Right lobe of liver (tissue), 4 donors: ENCODE measurements at regions not wholly inside any gene's neighbourhood (a gene's known extent, or its start where the extent isn't known, plus 50 kb on each side); places are given as distances from the start of the nearest gene placed in this dataset.

Experiments used
- POLR2A ChIP-seq: fragments of 450-650 bp; IDR thresholded peaks from one replicate; pipeline ENCODE4 v1.6.1; 2017; ENCODE audit warnings: antibody characterized with exemption, mild to moderate bottlenecking
- TF ChIP-seq, protein P1 (sequence below), 4 donors: fragments of 200-600 bp in 3 of 4; fragments of 450-650 bp in 1 of 4; IDR thresholded peaks; one replicate each; pipeline versions ENCODE4 v1.5.1 to v1.8.0; 2016 to 2022; ENCODE audit warnings: antibody characterized with exemption in 4 of 4, mild to moderate bottlenecking in 2 of 4
- donor health status: DM: no; HTN: no; CAD: no.
- donor health status: DM: no; HTN: no; CAD: no.
- donor health status: DM: no; HTN: yes; CAD: no.

DNA sequence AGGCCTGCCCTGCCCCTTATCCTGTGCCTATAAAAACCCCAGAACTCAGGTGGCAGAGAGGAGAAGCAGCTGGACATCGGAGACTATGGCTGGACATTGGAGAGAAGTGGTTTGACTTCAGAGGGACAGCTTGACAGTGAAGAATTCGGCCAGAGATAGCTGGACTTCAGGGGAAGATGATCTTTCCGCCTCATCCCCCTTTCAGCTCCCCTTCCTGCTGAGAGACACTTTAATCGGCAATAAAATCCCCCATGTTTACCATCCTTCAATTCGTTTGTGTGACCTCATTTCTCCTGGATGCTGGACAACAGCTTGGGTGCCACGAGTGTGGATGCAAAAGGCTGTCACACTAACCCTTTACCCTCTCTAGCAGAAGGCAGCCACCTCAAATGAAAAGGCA is 134.1 kb upstream of the TUT7 start:
- TF ChIP-seq, protein P1, sequence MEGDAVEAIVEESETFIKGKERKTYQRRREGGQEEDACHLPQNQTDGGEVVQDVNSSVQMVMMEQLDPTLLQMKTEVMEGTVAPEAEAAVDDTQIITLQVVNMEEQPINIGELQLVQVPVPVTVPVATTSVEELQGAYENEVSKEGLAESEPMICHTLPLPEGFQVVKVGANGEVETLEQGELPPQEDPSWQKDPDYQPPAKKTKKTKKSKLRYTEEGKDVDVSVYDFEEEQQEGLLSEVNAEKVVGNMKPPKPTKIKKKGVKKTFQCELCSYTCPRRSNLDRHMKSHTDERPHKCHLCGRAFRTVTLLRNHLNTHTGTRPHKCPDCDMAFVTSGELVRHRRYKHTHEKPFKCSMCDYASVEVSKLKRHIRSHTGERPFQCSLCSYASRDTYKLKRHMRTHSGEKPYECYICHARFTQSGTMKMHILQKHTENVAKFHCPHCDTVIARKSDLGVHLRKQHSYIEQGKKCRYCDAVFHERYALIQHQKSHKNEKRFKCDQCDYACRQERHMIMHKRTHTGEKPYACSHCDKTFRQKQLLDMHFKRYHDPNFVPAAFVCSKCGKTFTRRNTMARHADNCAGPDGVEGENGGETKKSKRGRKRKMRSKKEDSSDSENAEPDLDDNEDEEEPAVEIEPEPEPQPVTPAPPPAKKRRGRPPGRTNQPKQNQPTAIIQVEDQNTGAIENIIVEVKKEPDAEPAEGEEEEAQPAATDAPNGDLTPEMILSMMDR (IDR thresholded peaks at IDR 0.05), result no peak
- no peak for TF ChIP-seq POLR2A
